ENCODE measurements at regions not wholly inside any gene's neighbourhood (a gene's known extent, or its start where the extent isn't known, plus 50 kb on each side); places are given as distances from the start of the nearest gene placed in this dataset.

- TF ChIP-seq CTCF (IDR thresholded peaks at IDR 0.05), result no peak
- TF ChIP-seq ZFX (IDR thresholded peaks at IDR 0.05; ENCODE audit: borderline replicate concordance), result no peak
Observed at GRCh38 chr14:106422066-106422465, 895.7 kb downstream of the TMEM121 start.

Measured in 22Rv1 (cell line).